HG03039 (cell line): ENCODE measurements at regions not wholly inside any gene's neighbourhood (a gene's known extent, or its start where the extent isn't known, plus 50 kb on each side); places are given as distances from the start of the nearest gene placed in this dataset.
"Not testable (repeated sequence)": the region's sequence is repeated elsewhere in the genome, so short reads cannot be mapped to it uniquely, and the experiment has no call there.

Source experiments
- ATAC-seq: cut with Tn5 transposase; IDR thresholded peaks from one replicate; pipeline ENCODE4 v1.9.1; 2021; ENCODE audit warnings: mild to moderate bottlenecking, moderate library complexity; ENCODE audit not compliant: unreplicated experiment

GRCh38 chr19:28351321-28351720 lies 861.6 kb downstream of the UQCRFS1 start:
- not testable (repeated sequence) for ATAC-seq

GRCh38 chr19:28350673-28351072 lies 862.3 kb downstream of the UQCRFS1 start:
- no peak for ATAC-seq

- no peak for ATAC-seq
These were observed 862.9 kb downstream of the UQCRFS1 start for GRCh38 chr19:28350037-28350436.

- no peak for ATAC-seq
These were observed 863.3 kb downstream of the UQCRFS1 start for GRCh38 chr19:28349604-28350003.

GRCh38 chr19:28345811-28346210 lies 867.1 kb downstream of the UQCRFS1 start:
- no peak for ATAC-seq

- no peak for ATAC-seq
These were observed 871.1 kb downstream of the UQCRFS1 start for GRCh38 chr19:28341810-28342350.

- no peak for ATAC-seq
These were observed 878.5 kb downstream of the UQCRFS1 start for GRCh38 chr19:28334419-28334818.

- ATAC-seq: no peak
These were observed 879.0 kb downstream of the UQCRFS1 start for GRCh38 chr19:28333909-28334308.

- no peak for ATAC-seq
These were observed 880.1 kb downstream of the UQCRFS1 start for GRCh38 chr19:28332886-28333285.

GRCh38 chr19:28332351-28332750 lies 880.6 kb downstream of the UQCRFS1 start:
- ATAC-seq: no peak

- no peak for ATAC-seq
These were observed 881.4 kb downstream of the UQCRFS1 start for GRCh38 chr19:28331596-28331995.

- no peak for ATAC-seq
These were observed 882.1 kb downstream of the UQCRFS1 start for GRCh38 chr19:28330831-28331230.

- no peak for ATAC-seq
These were observed 883.5 kb downstream of the UQCRFS1 start for GRCh38 chr19:28329429-28329828.

GRCh38 chr19:28327905-28328304 lies 885.0 kb downstream of the UQCRFS1 start:
- ATAC-seq: no peak

GRCh38 chr19:28326746-28327145 lies 886.2 kb downstream of the UQCRFS1 start:
- ATAC-seq: no peak

GRCh38 chr19:28324275-28325060 lies 888.5 kb downstream of the UQCRFS1 start:
- ATAC-seq: no peak

- ATAC-seq: no peak
These were observed 890.0 kb downstream of the UQCRFS1 start for GRCh38 chr19:28322945-28323344.

GRCh38 chr19:28322491-28322890 lies 890.5 kb downstream of the UQCRFS1 start:
- no peak for ATAC-seq

GRCh38 chr19:28319918-28320317 lies 893.0 kb downstream of the UQCRFS1 start:
- ATAC-seq: no peak

- no peak for ATAC-seq
These were observed 893.7 kb downstream of the UQCRFS1 start for GRCh38 chr19:28319227-28319626.

- no peak for ATAC-seq
These were observed 894.3 kb downstream of the UQCRFS1 start for GRCh38 chr19:28318469-28319179.

GRCh38 chr19:28316464-28316863 lies 896.5 kb downstream of the UQCRFS1 start:
- no peak for ATAC-seq
